HEK293 (cell line): ENCODE measurements at regions not wholly inside any gene's neighbourhood (a gene's known extent, or its start where the extent isn't known, plus 50 kb on each side); places are given as distances from the start of the nearest gene placed in this dataset.

Experiments
- ZBTB17 ChIP-seq: fragments of 450-650 bp; formaldehyde crosslinking; IDR thresholded peaks from 2 replicates; pipeline ENCODE4 v1.5.1; 2016; ENCODE audit warnings: missing biosample characterization, missing genetic modification characterization
- ZNF350 ChIP-seq: fragments of 450-650 bp; formaldehyde crosslinking; IDR thresholded peaks from 2 replicates; pipeline ENCODE4 v1.5.0; 2017; ENCODE audit warnings: missing biosample characterization, mild to moderate bottlenecking, missing genetic modification characterization
- TF ChIP-seq, protein P1 (sequence below): fragments of 450-650 bp; formaldehyde crosslinking; IDR thresholded peaks from 2 replicates; pipeline ENCODE4 v1.5.1; 2017; ENCODE audit warnings: missing biosample characterization, mild to moderate bottlenecking, missing genetic modification characterization, moderate library complexity

DNA sequence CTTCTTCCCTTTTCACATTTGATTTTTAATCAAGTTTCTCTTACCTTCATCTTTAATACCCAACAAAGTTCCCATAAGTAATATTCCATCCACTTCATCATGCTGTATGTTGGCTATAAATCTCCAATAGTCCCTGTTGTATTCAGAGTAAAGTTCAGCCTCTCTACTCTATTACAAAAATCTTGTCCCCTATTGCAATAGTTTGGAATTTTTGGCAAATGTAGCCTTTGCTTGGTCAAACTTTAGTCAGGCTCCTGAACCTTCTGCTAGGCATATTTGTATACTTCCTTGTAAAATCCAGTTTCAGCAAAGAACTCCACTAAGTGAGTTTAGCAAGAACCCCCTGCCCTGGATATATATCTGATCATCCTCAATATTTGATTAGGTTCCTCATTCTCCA, 54.0 kb upstream of the PACRGL start (continued):
- TF ChIP-seq, protein P1, sequence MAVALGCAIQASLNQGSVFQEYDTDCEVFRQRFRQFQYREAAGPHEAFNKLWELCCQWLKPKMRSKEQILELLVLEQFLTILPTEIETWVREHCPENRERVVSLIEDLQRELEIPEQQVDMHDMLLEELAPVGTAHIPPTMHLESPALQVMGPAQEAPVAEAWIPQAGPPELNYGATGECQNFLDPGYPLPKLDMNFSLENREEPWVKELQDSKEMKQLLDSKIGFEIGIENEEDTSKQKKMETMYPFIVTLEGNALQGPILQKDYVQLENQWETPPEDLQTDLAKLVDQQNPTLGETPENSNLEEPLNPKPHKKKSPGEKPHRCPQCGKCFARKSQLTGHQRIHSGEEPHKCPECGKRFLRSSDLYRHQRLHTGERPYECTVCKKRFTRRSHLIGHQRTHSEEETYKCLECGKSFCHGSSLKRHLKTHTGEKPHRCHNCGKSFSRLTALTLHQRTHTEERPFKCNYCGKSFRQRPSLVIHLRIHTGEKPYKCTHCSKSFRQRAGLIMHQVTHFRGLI (tag by site-specific recombination) = no peak
- TF ChIP-seq ZBTB17 (no peak), ZNF350 (no peak)
